ENCODE measurements at regions not wholly inside any gene's neighbourhood (a gene's known extent, or its start where the extent isn't known, plus 50 kb on each side); places are given as distances from the start of the nearest gene placed in this dataset.

DNA sequence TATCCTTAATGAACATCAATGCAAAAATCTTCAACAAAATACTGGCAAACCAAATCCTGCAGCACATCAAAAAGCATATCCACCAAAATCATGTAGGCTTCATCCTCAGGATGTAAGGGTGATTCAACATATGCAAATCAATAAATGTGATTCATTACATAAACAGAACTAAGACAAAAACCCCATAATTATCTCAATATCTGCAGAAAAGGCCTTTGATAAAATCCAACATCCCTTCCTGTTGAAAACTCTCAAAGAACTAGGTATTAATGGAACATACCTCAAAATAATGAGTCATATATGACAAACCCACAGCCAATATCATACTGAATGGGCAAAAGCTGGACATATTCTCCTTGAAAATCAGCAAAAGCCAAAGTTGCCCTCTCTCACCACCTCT is 54.6 kb upstream of the DEPDC1 start:
- intact Hi-C loops (cut with DNase I): no loop called here
- H3K4me1 ChIP-seq (ENCODE audit: control insufficient read depth in 2 of 3, insufficient read depth in 2 of 3, low read depth in 1 of 3, low read length in 3 of 3): no peaks in the 10 kb centered on the region
- H3K27ac ChIP-seq (ENCODE audit: low read depth in 2 of 2, low read length in 2 of 2): no peak overlapping the region
- no peak for FAIRE-seq
- H3K9ac ChIP-seq (ENCODE audit: low read length in 3 of 3): no peak overlapping the region
- no peaks in the 10 kb centered on the region for H3K36me3 ChIP-seq (ENCODE audit: control insufficient read depth in 2 of 3, insufficient read depth in 3 of 3, low read length in 3 of 3)
- H3K9me3 ChIP-seq (ENCODE audit: control insufficient read depth in 2 of 3, insufficient read depth in 1 of 3, low read length in 3 of 3): peaks cover 0 to 4% (median 3%) of the 10 kb centered on the region in 3 donors
- TF ChIP-seq, protein P1, sequence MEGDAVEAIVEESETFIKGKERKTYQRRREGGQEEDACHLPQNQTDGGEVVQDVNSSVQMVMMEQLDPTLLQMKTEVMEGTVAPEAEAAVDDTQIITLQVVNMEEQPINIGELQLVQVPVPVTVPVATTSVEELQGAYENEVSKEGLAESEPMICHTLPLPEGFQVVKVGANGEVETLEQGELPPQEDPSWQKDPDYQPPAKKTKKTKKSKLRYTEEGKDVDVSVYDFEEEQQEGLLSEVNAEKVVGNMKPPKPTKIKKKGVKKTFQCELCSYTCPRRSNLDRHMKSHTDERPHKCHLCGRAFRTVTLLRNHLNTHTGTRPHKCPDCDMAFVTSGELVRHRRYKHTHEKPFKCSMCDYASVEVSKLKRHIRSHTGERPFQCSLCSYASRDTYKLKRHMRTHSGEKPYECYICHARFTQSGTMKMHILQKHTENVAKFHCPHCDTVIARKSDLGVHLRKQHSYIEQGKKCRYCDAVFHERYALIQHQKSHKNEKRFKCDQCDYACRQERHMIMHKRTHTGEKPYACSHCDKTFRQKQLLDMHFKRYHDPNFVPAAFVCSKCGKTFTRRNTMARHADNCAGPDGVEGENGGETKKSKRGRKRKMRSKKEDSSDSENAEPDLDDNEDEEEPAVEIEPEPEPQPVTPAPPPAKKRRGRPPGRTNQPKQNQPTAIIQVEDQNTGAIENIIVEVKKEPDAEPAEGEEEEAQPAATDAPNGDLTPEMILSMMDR (IDR thresholded peaks at IDR 0.05; ENCODE audit: borderline replicate concordance, extremely low read depth, insufficient read depth): no peak
- DNase-seq: no peak
- no peaks in the 10 kb centered on the region for H3K27me3 ChIP-seq (ENCODE audit: control insufficient read depth, insufficient read depth, low read length)
- H3K4me3 ChIP-seq (ENCODE audit: low read length in 3 of 3): no peak overlapping the region

DNA sequence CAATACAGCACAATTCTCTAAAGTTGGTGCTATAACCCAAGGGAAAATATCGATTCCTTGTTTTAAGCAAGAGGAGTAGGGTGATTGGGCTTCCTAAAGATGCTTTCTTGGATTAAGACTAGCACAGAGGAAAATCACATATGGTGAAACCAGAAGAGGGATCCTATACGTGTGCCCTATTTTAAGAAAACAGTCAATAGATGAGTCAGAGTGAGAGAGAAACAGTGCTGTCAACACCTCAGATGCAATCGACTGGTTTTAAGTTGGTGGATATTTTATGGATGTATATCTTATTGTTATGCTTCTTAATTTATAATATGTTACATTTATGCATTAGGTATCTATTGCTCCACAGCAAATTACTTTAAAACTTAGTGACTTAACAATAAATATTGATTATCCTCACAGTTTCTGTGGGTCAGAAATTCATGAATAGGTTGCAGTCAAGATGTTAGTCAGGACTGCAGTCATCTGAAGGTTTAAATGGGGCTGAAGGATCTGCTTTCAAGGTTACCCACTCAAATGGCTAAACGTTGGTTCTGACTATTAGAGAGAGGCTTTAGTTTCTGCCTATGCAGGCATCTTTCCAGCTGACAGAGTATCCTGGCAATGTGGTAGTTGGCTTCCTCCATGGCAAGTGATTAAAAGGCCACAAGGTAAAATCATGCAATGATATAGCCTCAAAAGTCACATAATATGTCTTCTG is 61.6 kb upstream of the DEPDC1 start:
- no peak for FAIRE-seq

DNA sequence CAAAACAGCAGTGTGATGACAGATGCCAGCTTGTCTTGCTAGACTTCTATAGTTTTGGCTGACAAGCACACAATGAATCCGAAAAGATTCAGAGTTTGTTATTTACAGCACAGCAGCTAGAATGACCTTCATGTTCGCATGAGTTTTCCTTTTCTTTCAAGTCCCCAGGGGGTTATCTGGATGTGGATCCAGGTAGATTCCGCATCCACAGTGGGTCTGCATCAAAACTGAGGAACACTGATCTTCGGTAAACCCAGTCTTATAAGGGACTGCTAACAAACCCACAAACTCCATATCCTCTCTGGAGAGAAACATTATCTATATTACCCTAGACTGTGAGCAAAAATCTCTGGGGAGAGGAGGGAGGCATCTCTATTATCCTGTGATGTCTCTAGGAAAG is 69.0 kb upstream of the DEPDC1 start:
- no peak for FAIRE-seq
- H3K27ac ChIP-seq (ENCODE audit: low read depth in 2 of 2, low read length in 2 of 2): no peak overlapping the region
- TF ChIP-seq, protein P1 (IDR thresholded peaks at IDR 0.05; ENCODE audit: borderline replicate concordance, extremely low read depth, insufficient read depth): no peak
- no peak overlapping the region for H3K4me3 ChIP-seq (ENCODE audit: low read length in 3 of 3)
- no peaks in the 10 kb centered on the region for H3K4me1 ChIP-seq (ENCODE audit: control insufficient read depth in 2 of 3, insufficient read depth in 2 of 3, low read depth in 1 of 3, low read length in 3 of 3)
- H3K36me3 ChIP-seq (ENCODE audit: control insufficient read depth in 2 of 3, insufficient read depth in 3 of 3, low read length in 3 of 3): no peaks in the 10 kb centered on the region
- DNase-seq: no peak
- intact Hi-C loops (cut with DNase I): no loop called here
- H3K27me3 ChIP-seq (ENCODE audit: control insufficient read depth, insufficient read depth, low read length): no peaks in the 10 kb centered on the region
- no peak overlapping the region for H3K9ac ChIP-seq (ENCODE audit: low read length in 3 of 3)
- H3K9me3 ChIP-seq (ENCODE audit: control insufficient read depth in 2 of 3, insufficient read depth in 1 of 3, low read length in 3 of 3): no peaks in the 10 kb centered on the region

More for the DNA sequence above, 61.6 kb upstream of the DEPDC1 start:
- Histone ChIP-seq H3K27me3 (ENCODE audit: control insufficient read depth, insufficient read depth, low read length) (no peaks in the 10 kb centered on the region), H3K4me3 (ENCODE audit: low read length in 3 of 3) (no peak overlapping the region), H3K4me1 (ENCODE audit: control insufficient read depth in 2 of 3, insufficient read depth in 2 of 3, low read depth in 1 of 3, low read length in 3 of 3) (no peaks in the 10 kb centered on the region), H3K9me3 (ENCODE audit: control insufficient read depth in 2 of 3, insufficient read depth in 1 of 3, low read length in 3 of 3) (no peaks in the 10 kb centered on the region), H3K9ac (ENCODE audit: low read length in 3 of 3) (no peak overlapping the region), H3K36me3 (ENCODE audit: control insufficient read depth in 2 of 3, insufficient read depth in 3 of 3, low read length in 3 of 3) (no peaks in the 10 kb centered on the region), H3K27ac (ENCODE audit: low read depth in 2 of 2, low read length in 2 of 2) (no peak overlapping the region)
- DNase-seq: no peak
- intact Hi-C loops (cut with DNase I): no loop called here
- TF ChIP-seq, protein P1 (IDR thresholded peaks at IDR 0.05; ENCODE audit: borderline replicate concordance, extremely low read depth, insufficient read depth): no peak

DNA sequence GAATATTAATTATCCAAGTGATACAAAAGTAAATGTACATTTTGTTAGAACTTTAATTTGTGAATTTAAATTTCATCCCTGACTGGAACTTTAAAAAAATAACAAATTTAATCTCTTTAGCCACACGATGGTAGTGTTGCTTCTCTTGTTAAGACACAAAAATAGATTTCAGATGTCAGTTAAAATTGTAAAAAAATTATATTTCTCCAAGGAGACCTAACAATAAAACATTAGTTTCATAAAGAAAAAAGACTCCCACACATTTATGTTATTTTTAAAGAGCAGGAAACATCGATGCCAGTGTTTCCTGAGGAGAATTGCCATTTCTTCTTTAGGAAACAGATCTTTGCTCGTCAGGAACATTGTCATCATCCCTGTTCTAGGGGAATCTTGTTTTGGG is 74.0 kb upstream of the DEPDC1 start:
- FAIRE-seq (no peak), DNase-seq (peak in 2 of 5 donors; percentile 6 to 25)
- Histone ChIP-seq H3K36me3 (ENCODE audit: control insufficient read depth in 2 of 3, insufficient read depth in 3 of 3, low read length in 3 of 3) (no peaks in the 10 kb centered on the region), H3K27me3 (ENCODE audit: control insufficient read depth, insufficient read depth, low read length) (no peaks in the 10 kb centered on the region), H3K4me1 (ENCODE audit: control insufficient read depth in 2 of 3, insufficient read depth in 2 of 3, low read depth in 1 of 3, low read length in 3 of 3) (no peaks in the 10 kb centered on the region), H3K9ac (ENCODE audit: low read length in 3 of 3) (no peak overlapping the region), H3K27ac (ENCODE audit: low read depth in 2 of 2, low read length in 2 of 2) (no peak overlapping the region), H3K4me3 (ENCODE audit: low read length in 3 of 3) (no peak overlapping the region), H3K9me3 (ENCODE audit: control insufficient read depth in 2 of 3, insufficient read depth in 1 of 3, low read length in 3 of 3) (no peaks in the 10 kb centered on the region)
- TF ChIP-seq, protein P1 (IDR thresholded peaks at IDR 0.05; ENCODE audit: borderline replicate concordance, extremely low read depth, insufficient read depth): no peak
- intact Hi-C loops (cut with DNase I): no loop called here

All from kidney (tissue), 13 donors.